ENCODE measurements at regions not wholly inside any gene's neighbourhood (a gene's known extent, or its start where the extent isn't known, plus 50 kb on each side); places are given as distances from the start of the nearest gene placed in this dataset.
A peak's percentile ranks its signal among the peaks of the same experiment; 100 is the strongest.

GRCh38 chr21:45593162-45594022, 50.1 kb upstream of the PCBP3 start:
- Histone ChIP-seq H3K4me1 (ENCODE audit: control insufficient read depth in 1 of 2, insufficient read depth in 2 of 2, low read length in 2 of 2) (peaks cover 0 to 19% of the 10 kb centered on the region in 2 experiments; a peak in 2 of 4 replicates), H2AFZ (ENCODE audit: low read depth, low read length, poor library complexity, severe bottlenecking) (no peak overlapping the region), H3K9me2 (ENCODE audit: insufficient read depth) (no peaks in the 10 kb centered on the region), H4K20me1 (ENCODE audit: insufficient read depth) (no peaks in the 10 kb centered on the region), H3K79me2 (ENCODE audit: insufficient read depth, low read length) (no peaks in the 10 kb centered on the region), H3K36me3 (ENCODE audit: control insufficient read depth in 1 of 2, insufficient read depth in 2 of 2, low read length in 2 of 2) (no peaks in the 10 kb centered on the region), H3K4me2 (ENCODE audit: low read length) (no peak overlapping the region), H3K4me3 (replicated peaks in 1 of 2; ENCODE audit: low read depth in 1 of 2, low read length in 2 of 2) (no peak overlapping the region), H3K9ac (ENCODE audit: low read length) (no peak overlapping the region), H3K27me3 (ENCODE audit: insufficient read depth, low read length) (no peaks in the 10 kb centered on the region), H3K27ac (ENCODE audit: low read depth, low read length) (no peak overlapping the region), H3K9me3 (ENCODE audit: control insufficient read depth in 1 of 2, insufficient read depth in 1 of 2, low read depth in 1 of 2, low read length in 2 of 2) (no peaks in the 10 kb centered on the region)
- RAD21 ChIA-PET (ENCODE audit: low non-redundant PET in 1 of 2, low total read pairs in 2 of 2, uncharacterized antibody in 2 of 2, unreplicated experiment in 2 of 2): no interaction called here
- no peak for DNase-seq (ENCODE audit: low read depth, low spot score)
- no TSS peak for BruUV-seq (replicated peaks)
- intact Hi-C loops (cut with micrococcal nuclease): no loop called here
- CTCF ChIA-PET: interaction anchor here (1.0 kb wide), 1 partner anchor 37 kb away, joined by 3 read pairs; no protein-coding TSS in a partner anchor
- POLR2A ChIA-PET: interaction anchor here (1.2 kb wide), 1 partner anchor 37 kb away, joined by 5 read pairs; no protein-coding TSS in a partner anchor
- no peak for ATAC-seq
- TF ChIP-seq ZFX (IDR thresholded peaks at IDR 0.05) (peak; percentile 31; the same call in 1 of the 2 replicates), POLR2A (IDR thresholded peaks at IDR 0.05; ENCODE audit: borderline replicate concordance, extremely low read depth, insufficient read depth, insufficient read length) (peak; percentile 47), YY1 (IDR thresholded peaks at IDR 0.05; ENCODE audit: extremely low read depth, insufficient replicate concordance, low read depth, low read length) (no peak), CEBPB (IDR thresholded peaks at IDR 0.05; ENCODE audit: low read depth) (no peak), SIN3A (IDR thresholded peaks at IDR 0.05; ENCODE audit: low read depth) (no peak), EGR1 (IDR thresholded peaks at IDR 0.05; ENCODE audit: low read depth) (no peak)

Data from HCT116 (cell line).